Liver (tissue), 3 donors: ENCODE measurements at regions not wholly inside any gene's neighbourhood (a gene's known extent, or its start where the extent isn't known, plus 50 kb on each side); places are given as distances from the start of the nearest gene placed in this dataset.

Experiments
- CTCF ChIP-seq: fragments of 150-350 bp; IDR thresholded peaks from 2 replicates; pipeline ENCODE4 v1.5.1; 2017; ENCODE audit warnings: improper control_type of control experiment, low read depth, low read length; ENCODE audit not compliant: missing input control
- RAD21 ChIP-seq, 2 donors: IDR thresholded peaks; 2 replicates each; pipeline ENCODE4 v1.6.1; 2016; ENCODE audit warnings: antibody characterized with exemption in 2 of 2, mild to moderate bottlenecking in 2 of 2
- donor health status: healthy.
- donor health status: healthy.

- TF ChIP-seq CTCF (no peak), RAD21 (IDR thresholded peaks at IDR 0.05) (no peak)
Observed at GRCh38 chr17:83200751-83201150, 121.3 kb downstream of the METRNL start.
